Stimulated activated naive CD8-positive, alpha-beta T cell treated with anti-CD3 and anti-CD28 coated beads, Interleukin-15, amount 100 ng/mL, for 72 hours (primary cell): ENCODE measurements at regions not wholly inside any gene's neighbourhood (a gene's known extent, or its start where the extent isn't known, plus 50 kb on each side); places are given as distances from the start of the nearest gene placed in this dataset.
A peak's percentile ranks its signal among the peaks of the same experiment; 100 is the strongest.
"Not testable (repeated sequence)": the region's sequence is repeated elsewhere in the genome, so short reads cannot be mapped to it uniquely, and the experiment has no call there.

Experiments used
- ATAC-seq: fragments of 150-1000 bp; cut with Tn5 transposase; 2 replicates; pipeline ENCODE4 v1.10.0; 2021; ENCODE audit warnings: mild to moderate bottlenecking, moderate library complexity
- DNase-seq, 2 donors: peaks; one replicate each; pipeline ENCODE4 v3.0.0; 2021 to 2022
- H3K27ac Mint-ChIP-seq, 2 donors: one replicate each; pipeline ENCODE4 v1.8.0; 2022; ENCODE audit warnings: mild to moderate bottlenecking in 2 of 2, mixed read lengths in 2 of 2, moderate library complexity in 2 of 2
- H3K27me3 Mint-ChIP-seq: one replicate; pipeline ENCODE4 v1.8.0; 2022; ENCODE audit warnings: mixed read lengths
- H3K4me1 Mint-ChIP-seq: one replicate; pipeline ENCODE4 v1.8.0; 2022; ENCODE audit warnings: mild to moderate bottlenecking, mixed read lengths
- H3K4me3 Mint-ChIP-seq, 2 donors: one replicate each; pipeline ENCODE4 v1.8.0; 2022; ENCODE audit warnings: mild to moderate bottlenecking in 2 of 2, mixed read lengths in 2 of 2, moderate library complexity in 1 of 2
- H3K9me3 Mint-ChIP-seq, 2 donors: one replicate each; pipeline ENCODE4 v1.8.0; 2022; ENCODE audit warnings: mixed read lengths in 2 of 2

DNA sequence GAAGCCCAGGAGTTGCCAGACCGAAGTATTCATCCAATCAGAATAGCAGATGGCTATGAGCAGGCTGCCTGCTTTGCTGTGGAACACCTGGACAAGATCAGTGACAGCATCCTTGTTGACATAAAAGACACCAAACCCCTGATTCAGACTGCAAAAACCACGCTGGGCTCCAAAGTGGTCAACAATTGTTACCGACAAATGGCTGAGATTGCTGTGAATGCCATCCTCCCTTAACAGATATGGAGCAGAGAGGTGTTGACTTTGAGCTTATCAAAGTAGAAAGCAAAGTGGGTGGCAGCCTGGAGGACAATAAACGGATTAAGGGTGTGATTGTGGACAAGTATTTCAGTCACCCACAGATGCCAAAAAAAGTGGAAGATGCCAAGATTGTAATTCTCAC is 250.3 kb upstream of the OBI1 start:
- Mint-ChIP-seq H3K27ac (no peak overlapping the region), H3K9me3 (no peaks in the 10 kb centered on the region), H3K4me3 (no peak overlapping the region)

DNA sequence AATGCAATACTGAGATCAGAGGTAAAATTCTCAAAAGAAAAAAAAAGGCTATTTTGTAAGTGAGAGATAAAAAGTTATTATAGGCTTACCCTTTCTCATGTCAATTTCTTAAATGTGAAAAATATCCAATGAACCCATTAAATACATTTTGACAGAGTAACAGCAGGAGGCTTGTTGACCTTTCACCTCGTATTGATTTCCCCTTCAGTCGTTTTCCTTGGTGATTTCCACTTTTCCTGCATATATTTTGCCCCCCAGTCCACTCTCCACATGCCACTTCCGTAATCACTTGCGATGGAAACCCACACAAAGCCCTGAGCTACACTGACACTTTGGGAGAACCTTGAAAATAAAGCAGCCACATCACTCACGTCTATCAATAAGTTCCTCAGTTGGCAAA is 248.1 kb upstream of the OBI1 start:
- Mint-ChIP-seq H3K4me3 (no peak overlapping the region), H3K27ac (no peak overlapping the region), H3K27me3 (no peaks in the 10 kb centered on the region), H3K4me1 (no peaks in the 10 kb centered on the region), H3K9me3 (no peaks in the 10 kb centered on the region)
- DNase-seq (no peak), ATAC-seq (no peak)

More for the DNA sequence above, 250.3 kb upstream of the OBI1 start:
- no peak for DNase-seq
- Mint-ChIP-seq H3K4me1 (no peaks in the 10 kb centered on the region), H3K27me3 (no peaks in the 10 kb centered on the region)
- ATAC-seq: no peak

DNA sequence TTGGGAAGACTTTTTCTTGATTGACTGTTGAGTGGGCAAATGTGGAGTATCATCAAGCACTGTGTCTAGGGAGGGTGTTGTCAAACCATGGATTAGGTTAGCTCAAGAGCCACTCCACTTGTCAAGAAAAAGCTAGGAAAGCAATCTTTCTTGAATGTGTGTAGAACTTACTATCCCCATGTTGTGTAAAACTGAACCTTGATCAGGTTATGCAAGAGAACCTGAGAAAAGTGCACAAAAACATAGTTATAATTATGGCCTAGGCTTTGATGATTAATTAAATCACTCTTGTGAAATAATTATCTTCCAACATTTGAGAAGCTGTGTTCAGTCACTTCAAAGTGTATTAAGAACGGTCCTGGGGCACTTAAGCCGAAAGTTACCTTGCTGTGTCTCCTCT is 238.2 kb upstream of the OBI1 start:
- no peaks in the 10 kb centered on the region for H3K4me1 Mint-ChIP-seq
- H3K27ac Mint-ChIP-seq: no peak overlapping the region
- H3K4me3 Mint-ChIP-seq: no peak overlapping the region
- H3K27me3 Mint-ChIP-seq: no peaks in the 10 kb centered on the region
- ATAC-seq (no peak), DNase-seq (no peak)
- peaks cover 0 to 8% of the 10 kb centered on the region in 2 donors for H3K9me3 Mint-ChIP-seq

DNA sequence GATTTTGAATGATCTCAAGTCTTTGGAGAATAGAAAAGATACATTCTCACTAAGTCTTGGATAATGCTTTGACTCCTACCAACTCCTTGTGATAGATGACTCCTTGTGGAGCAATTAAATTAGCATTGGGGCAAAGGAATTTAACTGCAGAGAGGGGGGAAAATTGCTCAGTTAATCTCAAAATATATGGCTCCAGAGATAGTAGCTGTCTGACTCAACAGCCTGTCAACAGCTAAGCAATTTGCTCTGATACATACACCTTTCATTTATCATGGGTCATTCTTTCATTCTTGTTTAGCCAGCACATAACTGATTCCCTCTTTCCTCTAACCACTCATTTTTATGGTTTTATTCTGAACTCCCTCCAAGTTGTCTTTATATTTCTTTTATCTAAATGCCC is 225.6 kb upstream of the OBI1 start:
- no peaks in the 10 kb centered on the region for H3K4me1 Mint-ChIP-seq
- H3K27ac Mint-ChIP-seq: no peak overlapping the region
- H3K4me3 Mint-ChIP-seq: no peak overlapping the region
- DNase-seq (no peak), ATAC-seq (no peak)
- no peaks in the 10 kb centered on the region for H3K27me3 Mint-ChIP-seq
- no peaks in the 10 kb centered on the region for H3K9me3 Mint-ChIP-seq

DNA sequence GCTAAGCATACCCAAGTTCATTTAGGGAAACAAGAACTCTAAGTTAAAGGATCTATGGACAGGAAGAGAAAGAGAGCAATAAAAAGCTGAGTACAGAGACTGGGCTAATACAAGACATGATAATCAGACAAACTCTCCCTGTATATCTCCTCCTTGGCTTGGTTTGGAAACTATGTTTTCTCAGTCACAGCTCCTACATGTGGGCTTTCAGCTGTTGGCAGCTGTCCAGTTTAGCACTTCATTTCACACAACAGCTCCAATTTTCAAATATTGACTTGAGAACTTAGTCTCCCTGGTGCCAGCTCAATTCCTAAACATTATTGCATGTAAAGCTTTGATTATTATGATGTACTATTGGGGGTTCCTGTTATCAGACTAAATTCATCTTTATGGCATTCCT is 222.8 kb upstream of the OBI1 start:
- Mint-ChIP-seq H3K4me3 (no peak overlapping the region), H3K4me1 (no peaks in the 10 kb centered on the region), H3K9me3 (no peaks in the 10 kb centered on the region), H3K27me3 (no peaks in the 10 kb centered on the region), H3K27ac (no peak overlapping the region)
- DNase-seq (no peak), ATAC-seq (no peak)

DNA sequence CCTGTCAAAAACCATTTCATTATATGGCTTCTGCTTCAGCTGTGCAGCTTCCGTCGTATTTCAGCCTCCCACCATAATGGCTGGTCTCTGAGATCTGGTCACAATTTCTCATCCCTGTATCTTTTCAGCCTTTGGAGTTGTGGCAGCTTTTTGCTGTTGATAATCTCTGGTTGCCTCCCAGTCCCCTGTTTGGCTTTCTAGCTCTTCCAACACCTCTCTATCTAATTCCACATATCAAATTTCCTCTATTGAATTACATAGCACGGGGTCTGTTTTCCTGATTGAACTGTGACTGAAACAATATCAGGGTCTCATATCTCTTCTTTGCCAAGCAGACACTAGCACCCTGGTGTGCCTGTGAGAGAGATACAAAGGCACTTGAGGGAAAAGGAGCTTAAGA is 222.1 kb upstream of the OBI1 start:
- Mint-ChIP-seq H3K27me3 (no peaks in the 10 kb centered on the region), H3K4me3 (no peak overlapping the region), H3K9me3 (no peaks in the 10 kb centered on the region), H3K4me1 (no peaks in the 10 kb centered on the region), H3K27ac (no peak overlapping the region)
- DNase-seq (no peak), ATAC-seq (no peak)

DNA sequence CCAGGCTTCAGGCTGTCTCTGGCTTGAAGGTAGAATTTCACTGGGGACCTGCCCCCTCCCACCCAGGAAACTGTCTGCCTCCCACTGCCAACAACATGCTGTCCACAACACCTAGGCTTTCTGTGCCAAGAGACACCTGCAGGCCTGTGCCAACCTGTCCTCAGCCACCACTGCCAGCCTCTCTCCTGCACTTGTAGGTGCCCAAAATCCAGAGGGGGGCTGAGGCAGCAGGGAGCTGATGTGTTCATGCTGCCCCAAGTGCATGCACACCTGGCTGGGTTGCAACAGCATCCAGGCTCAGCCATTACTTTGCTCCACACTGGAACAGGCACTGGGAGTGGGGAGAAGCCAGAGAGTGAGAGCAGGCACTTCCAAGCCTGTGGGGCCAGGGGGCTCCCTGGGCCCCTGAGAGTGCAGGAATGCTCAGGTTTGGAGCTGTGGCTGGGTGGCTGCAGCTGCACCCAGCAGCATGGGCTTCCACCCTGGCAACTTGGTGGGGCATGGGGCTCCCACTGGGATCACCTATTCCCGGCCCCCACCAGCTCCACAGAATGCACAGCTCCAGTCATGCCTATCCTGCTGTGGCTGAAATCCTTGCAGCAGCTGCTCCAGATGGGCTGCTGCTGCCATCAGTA is 218.1 kb upstream of the OBI1 start:
- no peaks in the 10 kb centered on the region for H3K9me3 Mint-ChIP-seq
- H3K27ac Mint-ChIP-seq: no peak overlapping the region
- no peaks in the 10 kb centered on the region for H3K4me1 Mint-ChIP-seq
- DNase-seq (no peak), ATAC-seq (peak; percentile 37)
- no peak overlapping the region for H3K4me3 Mint-ChIP-seq
- no peaks in the 10 kb centered on the region for H3K27me3 Mint-ChIP-seq

DNA sequence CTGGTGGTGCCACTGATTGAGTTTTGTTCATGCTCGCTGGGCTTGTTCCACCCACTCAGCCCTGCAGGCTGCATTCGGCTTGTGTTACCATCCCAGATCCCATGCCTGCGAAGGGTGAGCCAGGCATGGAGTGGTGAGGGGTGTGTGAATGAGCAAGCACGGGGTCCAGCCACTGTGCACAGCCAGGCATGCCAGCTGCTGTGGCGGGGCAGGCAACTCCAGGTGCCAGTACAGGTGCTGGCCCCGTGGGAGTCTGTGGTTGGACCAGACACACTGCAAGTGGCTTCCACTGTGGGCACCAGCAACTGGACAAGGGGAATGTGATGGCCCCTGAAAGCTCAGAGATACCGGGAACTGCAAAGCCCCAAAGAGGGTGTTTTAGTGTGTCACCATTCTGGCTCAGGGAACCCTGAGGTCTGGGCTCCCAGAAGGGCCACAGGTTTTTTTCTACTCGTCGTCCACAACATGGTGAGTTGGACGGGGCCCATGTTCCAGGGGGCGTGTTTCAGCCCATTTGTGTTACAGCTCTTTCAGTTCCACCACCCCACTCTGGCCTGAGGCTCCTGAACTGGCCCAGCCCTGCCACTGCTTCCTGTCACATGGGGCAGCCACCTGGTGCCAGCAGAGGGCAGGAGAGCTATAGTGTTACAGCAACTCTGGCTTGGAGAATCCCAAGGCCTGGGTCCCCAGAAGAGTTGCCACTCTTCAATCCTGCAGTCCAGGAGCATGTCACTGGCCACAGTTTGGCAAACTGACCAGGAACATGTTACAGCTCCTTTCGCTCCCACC is 217.0 kb upstream of the OBI1 start:
- Mint-ChIP-seq H3K27ac (no peak overlapping the region), H3K4me3 (no peak overlapping the region), H3K9me3 (no peaks in the 10 kb centered on the region), H3K27me3 (no peaks in the 10 kb centered on the region), H3K4me1 (no peaks in the 10 kb centered on the region)
- peak; percentile 56 for ATAC-seq
- no peak for DNase-seq

DNA sequence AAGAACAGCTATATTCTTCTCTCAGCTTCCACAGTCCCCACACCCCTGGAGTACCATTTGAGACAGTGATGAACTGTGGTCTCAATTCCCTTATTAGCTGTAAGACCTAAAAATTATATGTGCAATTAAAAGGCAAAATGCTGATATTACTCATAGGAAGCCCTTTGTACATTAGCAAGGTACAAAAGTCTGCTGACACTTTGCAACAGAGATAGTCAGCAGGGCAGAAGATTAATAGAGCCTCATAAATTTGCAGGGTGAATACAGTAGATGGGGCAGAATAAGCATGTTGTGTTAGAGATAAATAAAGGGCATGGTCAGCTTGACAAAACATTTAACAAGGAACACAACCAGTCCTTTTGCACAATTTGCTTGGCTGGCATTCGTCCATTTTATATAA is 210.0 kb upstream of the OBI1 start:
- no peak overlapping the region for H3K27ac Mint-ChIP-seq
- no peak for ATAC-seq
- DNase-seq: no peak
- H3K27me3 Mint-ChIP-seq: no peaks in the 10 kb centered on the region
- H3K4me3 Mint-ChIP-seq: no peak overlapping the region
- H3K4me1 Mint-ChIP-seq: no peaks in the 10 kb centered on the region
- no peaks in the 10 kb centered on the region for H3K9me3 Mint-ChIP-seq

DNA sequence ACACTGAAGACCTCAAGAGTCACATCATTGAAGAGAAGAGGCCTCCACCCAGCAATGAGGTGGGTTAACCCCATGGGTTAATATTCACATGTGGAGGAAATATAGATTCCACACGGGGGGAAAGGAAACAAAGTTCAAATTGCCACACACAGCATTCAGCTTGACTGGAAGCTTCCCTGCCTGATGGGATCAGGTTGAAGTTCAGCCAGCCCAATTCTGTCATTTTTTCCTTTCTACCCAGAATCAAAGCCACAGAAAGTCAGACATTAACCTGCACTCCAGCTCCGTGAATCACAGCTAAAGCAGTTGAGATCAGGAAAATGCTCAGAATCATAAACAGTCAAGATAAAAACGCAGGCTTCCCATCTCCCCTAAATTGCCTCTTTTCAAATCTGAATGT is 208.7 kb upstream of the OBI1 start:
- DNase-seq: no peak
- Mint-ChIP-seq H3K27me3 (no peaks in the 10 kb centered on the region), H3K27ac (no peak overlapping the region), H3K4me1 (no peaks in the 10 kb centered on the region), H3K4me3 (no peak overlapping the region), H3K9me3 (no peaks in the 10 kb centered on the region)
- no peak for ATAC-seq

DNA sequence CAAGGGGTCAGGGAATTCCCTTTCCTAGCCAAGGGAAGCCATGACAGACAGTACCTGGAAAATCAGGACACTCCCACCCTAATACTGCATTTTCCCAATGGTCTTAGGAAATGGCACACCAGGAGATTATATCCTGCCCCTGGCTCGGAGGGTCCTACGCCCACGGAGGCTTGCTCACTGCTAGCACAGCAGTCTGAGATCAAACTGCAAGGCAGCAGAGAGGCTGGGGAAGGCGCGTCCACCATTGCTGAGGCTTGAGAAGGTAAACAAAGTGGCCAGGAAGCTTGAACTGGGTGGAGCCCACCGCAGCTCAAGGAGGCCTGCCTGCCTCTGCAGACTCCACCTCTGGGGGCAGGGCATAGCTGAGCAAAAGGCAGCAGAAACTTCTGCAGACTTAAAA is 207.1 kb upstream of the OBI1 start:
- H3K4me1 Mint-ChIP-seq: not testable (repeated sequence)

DNA sequence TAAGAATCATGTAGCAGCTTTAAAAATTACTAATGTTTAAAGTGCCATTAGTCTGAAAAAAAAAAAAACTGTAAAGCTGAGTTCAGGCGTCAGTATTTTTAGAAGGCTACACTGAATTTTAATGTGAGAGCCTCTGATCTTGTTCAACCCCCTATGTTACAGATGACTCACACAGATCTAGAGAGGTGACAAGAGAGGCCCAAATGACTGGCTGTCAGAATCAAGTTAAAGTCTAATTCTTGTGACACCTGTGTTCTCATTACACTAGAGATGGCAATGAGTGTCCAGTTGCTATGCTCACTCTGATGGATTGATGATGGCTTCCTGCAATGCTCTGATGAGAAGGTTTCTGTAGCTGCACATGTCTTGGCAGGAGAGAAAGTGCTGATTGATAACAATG is 203.5 kb upstream of the OBI1 start:
- Mint-ChIP-seq H3K27ac (no peak overlapping the region), H3K4me3 (no peak overlapping the region), H3K9me3 (peaks cover 0 to 14% of the 10 kb centered on the region in 2 donors), H3K27me3 (no peaks in the 10 kb centered on the region), H3K4me1 (no peaks in the 10 kb centered on the region)
- ATAC-seq: no peak
- DNase-seq: no peak

More for the DNA sequence above, 207.1 kb upstream of the OBI1 start:
- not testable (repeated sequence) for H3K9me3 Mint-ChIP-seq, H3K27ac Mint-ChIP-seq, ATAC-seq, H3K4me3 Mint-ChIP-seq, H3K27me3 Mint-ChIP-seq, DNase-seq

DNA sequence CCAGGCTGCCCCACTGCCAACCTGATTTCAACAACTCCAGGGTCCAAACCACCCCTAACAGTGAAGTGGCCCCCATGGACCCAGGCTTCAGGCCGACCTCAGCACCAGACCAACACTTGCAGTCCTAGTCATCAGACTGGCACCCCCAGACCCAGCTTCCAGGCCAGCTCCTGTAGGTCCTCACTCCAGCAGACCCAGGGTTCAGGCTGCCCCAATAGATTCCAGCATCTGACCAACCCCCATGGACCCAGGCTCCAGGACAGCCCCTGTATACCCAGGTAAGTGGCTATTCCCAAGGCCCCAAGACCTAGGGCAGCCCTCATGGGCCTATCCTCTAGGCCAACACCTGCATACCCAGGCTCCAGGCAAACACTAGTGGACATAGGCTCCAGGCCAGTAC is 193.8 kb upstream of the OBI1 start:
- H3K4me3 Mint-ChIP-seq: no peak overlapping the region
- ATAC-seq (no peak), DNase-seq (no peak)
- H3K27ac Mint-ChIP-seq: no peak overlapping the region
- H3K27me3 Mint-ChIP-seq: peaks cover 6% of the 10 kb centered on the region
- H3K9me3 Mint-ChIP-seq: peaks cover 7 to 37% of the 10 kb centered on the region in 2 donors
- no peaks in the 10 kb centered on the region for H3K4me1 Mint-ChIP-seq

DNA sequence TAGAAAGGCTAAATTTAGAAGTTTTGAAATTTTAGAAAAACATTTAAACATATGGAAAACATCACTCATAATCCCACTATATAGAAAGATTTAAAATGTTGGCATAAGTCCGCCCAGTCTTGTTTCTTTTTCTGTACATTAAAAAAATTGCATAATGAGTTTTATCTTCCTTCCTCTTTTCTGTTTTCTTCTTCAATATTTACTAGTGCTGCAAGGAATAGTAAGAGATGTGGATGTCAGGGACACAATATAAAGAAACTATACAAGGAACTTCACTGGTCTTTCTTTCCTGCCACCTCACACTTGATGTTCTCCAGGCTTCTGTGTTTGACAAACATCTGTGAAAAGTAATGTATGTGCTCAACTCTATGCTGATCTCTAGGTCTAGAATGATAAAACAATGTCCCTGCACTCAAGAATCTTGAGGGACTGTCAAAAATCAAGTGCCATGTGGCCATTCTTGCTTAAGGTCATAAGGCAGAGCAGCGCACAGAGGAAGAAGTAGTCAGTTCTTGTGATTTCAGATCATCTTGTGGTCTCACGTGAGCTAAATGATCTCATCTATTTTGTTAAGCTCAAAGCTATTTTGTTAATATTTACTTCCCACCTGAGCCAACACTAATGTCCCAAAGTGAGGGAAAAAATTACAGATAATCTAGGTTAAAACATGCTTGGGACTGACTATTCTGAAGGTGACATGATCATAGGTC is 186.9 kb upstream of the OBI1 start:
- ATAC-seq (no peak), DNase-seq (no peak)
- peaks cover 0 to 6% of the 10 kb centered on the region in 2 donors for H3K9me3 Mint-ChIP-seq
- H3K4me1 Mint-ChIP-seq: no peaks in the 10 kb centered on the region
- peaks cover 13% of the 10 kb centered on the region for H3K27me3 Mint-ChIP-seq
- H3K4me3 Mint-ChIP-seq: no peak overlapping the region
- H3K27ac Mint-ChIP-seq: no peak overlapping the region

DNA sequence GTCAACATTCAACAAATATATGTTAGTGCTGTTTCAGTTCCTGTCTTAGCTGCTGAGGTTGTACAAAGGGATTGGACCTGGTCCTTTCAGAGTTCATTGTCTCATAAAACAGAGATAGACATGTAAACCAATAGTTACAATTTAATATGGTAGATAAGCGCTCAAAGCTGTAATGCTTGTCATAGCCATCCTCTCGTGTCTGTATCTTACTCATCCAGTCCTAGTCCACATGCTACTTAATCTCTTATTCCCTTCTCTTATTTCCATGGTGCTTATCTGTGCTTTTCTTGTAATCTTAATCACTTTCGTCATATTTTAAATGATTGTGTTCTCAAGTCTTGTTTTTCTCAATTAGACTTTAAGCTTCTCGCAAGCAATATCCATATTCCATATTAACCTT is 185.2 kb upstream of the OBI1 start:
- Mint-ChIP-seq H3K27me3 (peaks cover 6% of the 10 kb centered on the region), H3K4me3 (no peak overlapping the region), H3K9me3 (no peaks in the 10 kb centered on the region), H3K27ac (peak overlapping the region in 1 of 2 donors; percentile 36), H3K4me1 (no peaks in the 10 kb centered on the region)
- no peak for DNase-seq
- ATAC-seq: no peak

DNA sequence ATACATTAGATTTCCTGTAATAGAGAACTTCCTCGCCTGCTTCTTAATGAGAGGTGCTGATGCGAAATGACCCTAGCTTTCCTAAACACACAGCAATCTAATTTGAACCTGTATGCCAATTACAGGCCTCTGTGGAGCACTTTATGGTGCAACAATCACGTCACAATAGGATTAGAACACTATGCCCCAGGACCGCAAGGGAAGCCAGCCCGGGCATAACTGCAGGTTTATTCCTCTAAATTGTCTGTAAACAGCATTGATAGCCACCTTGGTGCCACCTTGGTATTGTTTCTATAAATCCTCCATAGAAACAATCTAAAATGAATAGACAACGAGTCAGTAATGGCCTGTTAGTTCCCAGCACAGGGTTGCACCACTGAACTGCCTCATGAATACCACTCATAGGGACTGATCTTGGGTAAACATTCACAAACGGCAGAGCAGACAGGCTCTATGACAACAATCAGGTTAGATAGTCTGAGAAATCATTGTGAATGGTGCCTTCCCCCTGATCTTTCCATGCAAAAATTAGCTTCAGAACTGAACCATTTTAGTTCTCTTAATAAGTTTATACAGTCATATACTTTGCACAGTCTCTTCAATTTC is 182.5 kb upstream of the OBI1 start:
- ATAC-seq: no peak
- H3K9me3 Mint-ChIP-seq: no peaks in the 10 kb centered on the region
- no peak overlapping the region for H3K4me3 Mint-ChIP-seq
- DNase-seq: no peak
- H3K27me3 Mint-ChIP-seq: peaks cover 6% of the 10 kb centered on the region
- H3K27ac Mint-ChIP-seq: no peak overlapping the region
- H3K4me1 Mint-ChIP-seq: no peaks in the 10 kb centered on the region
